ENCODE measurements at regions not wholly inside any gene's neighbourhood (a gene's known extent, or its start where the extent isn't known, plus 50 kb on each side); places are given as distances from the start of the nearest gene placed in this dataset.

GRCh38 chr11:28777126-28777525, 668.9 kb downstream of the METTL15 start:
- no peak for DNase-seq

DNA sequence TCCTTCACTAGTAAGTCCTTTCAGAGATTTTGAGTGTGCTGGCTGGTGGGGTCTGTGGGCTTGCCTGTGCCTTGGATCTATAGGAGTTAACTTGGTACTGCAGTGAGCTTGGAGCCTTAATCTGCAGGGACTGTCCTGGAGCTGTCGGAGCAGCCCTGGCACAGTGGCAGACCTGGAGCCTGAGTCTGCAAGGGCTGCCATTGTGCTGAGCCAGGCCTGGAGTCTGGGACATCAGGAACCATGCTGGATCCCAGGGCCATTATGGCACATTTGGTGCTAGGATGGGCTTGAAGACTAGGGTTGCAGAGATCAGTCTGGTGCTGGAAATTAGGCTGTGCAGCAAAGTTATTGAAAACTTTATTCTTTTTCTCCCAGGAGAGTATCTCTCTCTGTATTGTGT, 665.4 kb downstream of the METTL15 start:
- no peak for DNase-seq

DNA sequence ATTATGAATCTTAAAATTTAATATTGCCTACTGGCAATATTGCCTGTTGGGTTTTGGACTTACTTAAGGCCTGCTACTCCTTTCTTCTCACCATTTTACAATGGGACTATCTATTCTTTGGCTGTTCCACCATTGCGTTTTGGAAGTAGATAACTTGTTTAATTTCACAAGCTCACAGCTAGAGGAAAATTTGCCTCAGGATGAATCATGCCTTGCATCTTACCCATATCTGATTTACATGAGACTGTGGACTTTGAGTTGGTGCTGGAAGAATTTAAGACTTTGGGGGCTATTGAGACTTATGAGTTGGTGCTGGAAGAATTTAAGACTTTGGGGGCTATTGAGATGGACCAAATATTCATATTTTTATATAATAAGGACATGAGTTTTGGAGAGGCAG, 662.6 kb downstream of the METTL15 start:
- no peak for DNase-seq

DNA sequence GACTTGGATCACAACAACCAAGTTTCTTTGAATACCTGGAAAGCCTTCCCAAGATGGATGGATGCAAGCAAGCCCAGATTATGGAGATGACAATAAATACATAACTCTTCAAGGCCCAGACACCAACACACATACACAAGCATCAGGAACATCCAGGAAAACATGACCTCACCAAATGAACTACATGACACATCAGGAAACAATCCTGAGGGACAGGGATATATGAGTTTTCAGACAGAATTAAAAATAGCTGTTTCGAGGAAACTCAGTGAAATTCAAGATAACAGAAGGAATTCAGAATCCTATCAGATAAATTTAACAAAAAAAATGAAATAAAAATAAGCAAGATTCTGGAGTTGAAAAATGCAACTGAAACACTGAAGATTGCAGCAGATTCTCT, 659.4 kb downstream of the METTL15 start:
- DNase-seq = no peak

DNA sequence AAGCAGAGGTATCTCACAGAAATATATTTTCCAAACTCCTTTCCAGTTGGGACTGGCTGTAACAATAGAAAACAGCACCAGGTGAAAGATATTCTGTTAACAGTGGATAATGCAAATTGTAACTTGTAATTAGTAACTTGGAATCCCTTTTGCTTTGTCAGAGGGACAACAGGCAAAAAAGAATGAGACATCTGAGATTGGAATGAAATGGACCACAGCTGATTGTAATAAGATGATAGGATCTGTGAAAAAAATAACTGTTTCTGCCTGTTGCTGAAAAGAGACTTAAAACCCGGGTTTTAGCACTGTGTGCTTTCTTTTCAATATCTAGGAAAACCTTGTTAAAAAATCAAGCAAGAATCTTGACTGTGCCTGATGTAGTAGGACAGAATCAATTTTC, 655.7 kb downstream of the METTL15 start:
- DNase-seq = no peak

DNA sequence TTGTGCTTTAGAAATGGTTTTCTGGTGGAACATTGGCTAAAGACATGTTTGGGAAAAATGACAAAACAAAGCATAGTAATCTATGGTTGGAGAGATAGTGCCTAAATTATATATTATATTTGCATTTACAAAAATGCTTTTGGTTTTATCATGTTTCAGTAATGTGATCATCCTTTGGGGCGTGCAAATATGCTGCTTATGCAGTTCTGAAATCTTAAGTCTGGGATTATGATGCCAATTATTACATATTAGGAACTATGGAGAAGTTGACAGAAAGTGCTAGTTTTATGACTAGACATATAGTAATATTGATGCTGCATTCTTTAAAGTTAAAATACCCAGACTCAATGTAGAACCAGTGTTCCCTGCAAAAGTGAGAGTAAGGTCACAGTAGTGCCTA, 655.0 kb downstream of the METTL15 start:
- no peak for DNase-seq

GRCh38 chr11:28760676-28761390, 652.6 kb downstream of the METTL15 start:
- DNase-seq = no peak

- DNase-seq = no peak
These were observed 651.1 kb downstream of the METTL15 start for GRCh38 chr11:28759311-28759710.

GRCh38 chr11:28757725-28758515, 649.7 kb downstream of the METTL15 start:
- DNase-seq = no peak

GRCh38 chr11:28756977-28757376, 648.8 kb downstream of the METTL15 start:
- DNase-seq = no peak

DNA sequence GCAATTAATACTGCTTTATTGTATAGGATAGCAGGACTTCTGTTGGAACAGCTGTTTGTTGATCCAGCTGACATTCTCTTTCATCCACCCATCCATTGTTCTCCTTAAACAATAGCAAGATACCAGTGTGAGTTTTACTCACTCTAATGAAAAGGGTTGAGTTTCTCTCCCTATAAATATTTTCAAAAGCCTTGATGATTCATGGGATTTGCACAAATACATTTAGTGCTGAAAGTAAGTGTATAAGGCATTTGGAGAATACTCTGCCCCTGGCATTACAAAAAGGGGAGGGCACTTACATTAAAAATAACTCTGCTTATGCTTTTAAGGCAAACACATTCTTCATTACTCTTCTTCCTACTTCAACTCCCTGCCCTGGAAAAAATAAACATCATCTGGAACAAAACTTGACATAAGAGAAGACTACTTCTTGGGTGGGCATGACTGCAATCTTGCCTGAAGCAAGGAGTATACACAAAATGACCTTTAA, 634.9 kb downstream of the METTL15 start:
- DNase-seq = no peak

DNA sequence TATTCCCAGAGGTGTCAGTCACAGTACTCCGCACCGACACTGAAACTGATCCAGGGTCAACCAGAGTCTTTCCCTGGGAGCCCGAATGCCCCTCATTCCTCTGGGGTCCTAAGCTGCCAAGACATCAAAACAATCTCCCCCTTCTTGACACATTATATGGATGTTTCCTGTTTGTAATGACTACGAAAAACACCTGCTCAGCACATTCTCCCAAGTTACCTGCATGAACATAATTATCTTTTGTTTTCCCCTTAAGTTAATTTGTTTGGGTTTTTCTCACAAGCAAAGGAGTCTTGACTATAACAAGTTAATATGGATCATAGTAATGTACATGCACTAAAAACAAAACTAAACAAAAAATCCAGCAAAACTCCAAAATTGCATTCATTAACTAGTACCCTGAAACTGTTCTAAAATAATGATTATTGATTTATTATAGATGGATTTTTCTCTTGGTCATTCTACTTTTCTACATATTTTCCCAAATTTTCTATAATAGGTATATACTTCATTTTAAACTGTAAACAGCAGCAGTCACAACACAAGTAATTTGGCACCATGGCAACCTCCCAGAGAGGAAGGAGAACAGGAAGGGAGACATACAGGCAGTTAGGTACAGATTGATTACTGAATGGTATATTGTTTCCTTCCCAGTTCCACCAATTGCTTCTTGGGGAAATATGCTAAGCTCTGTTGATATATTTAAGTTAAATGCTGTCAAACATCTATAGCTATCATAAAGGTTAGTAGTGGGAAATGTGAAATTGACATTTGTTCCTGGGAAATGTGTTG, 631.5 kb downstream of the METTL15 start:
- no peak for DNase-seq

GRCh38 chr11:28738549-28738948, 630.4 kb downstream of the METTL15 start:
- no peak for DNase-seq

- DNase-seq = no peak
These were observed 628.1 kb downstream of the METTL15 start for GRCh38 chr11:28736256-28736655.

- no peak for DNase-seq
These were observed 627.3 kb downstream of the METTL15 start for GRCh38 chr11:28735511-28735910.

DNA sequence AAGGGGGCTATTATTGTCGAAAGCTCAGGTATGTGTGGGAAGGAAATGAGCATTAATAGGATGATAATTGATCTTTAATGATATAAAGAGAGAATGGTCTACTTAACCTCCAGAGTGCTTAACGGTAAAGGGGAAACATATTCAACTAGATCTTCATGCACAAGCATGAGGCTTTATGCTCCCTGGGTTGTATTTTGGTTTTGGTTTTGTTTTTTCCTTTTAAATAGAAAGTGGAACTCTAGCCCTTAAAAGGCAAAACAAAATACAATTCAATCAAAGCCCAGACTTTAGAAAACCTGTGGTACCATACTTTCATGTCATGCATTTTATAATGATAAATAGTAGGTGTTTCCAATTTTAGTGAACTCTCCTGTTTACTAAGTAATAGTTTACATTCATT, 622.7 kb downstream of the METTL15 start:
- no peak for DNase-seq

GRCh38 chr11:28730336-28730735, 622.1 kb downstream of the METTL15 start:
- no peak for DNase-seq

- DNase-seq = no peak
These were observed 621.2 kb downstream of the METTL15 start for GRCh38 chr11:28729339-28729738.

- DNase-seq = no peak
These were observed 620.5 kb downstream of the METTL15 start for GRCh38 chr11:28728666-28729065.

DNA sequence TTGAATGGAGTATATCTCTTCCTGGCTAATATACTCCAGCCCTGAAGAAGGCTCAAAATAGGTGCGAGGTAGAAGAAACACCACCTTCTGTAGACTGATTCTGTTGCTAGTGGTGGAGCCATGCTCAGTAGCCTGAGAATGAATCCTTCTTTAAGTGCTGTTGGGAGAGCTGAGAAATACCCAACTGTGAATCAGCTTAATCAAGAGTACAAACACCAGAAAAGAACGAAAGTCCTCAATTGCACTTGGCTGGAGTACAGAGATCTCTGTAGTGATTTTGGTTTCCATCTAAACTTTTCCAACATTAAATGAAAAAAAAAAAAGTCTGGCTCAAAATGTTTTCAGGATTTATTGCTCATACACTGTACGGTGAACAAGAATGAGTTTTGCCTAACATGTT, 619.1 kb downstream of the METTL15 start:
- DNase-seq = no peak

DNA sequence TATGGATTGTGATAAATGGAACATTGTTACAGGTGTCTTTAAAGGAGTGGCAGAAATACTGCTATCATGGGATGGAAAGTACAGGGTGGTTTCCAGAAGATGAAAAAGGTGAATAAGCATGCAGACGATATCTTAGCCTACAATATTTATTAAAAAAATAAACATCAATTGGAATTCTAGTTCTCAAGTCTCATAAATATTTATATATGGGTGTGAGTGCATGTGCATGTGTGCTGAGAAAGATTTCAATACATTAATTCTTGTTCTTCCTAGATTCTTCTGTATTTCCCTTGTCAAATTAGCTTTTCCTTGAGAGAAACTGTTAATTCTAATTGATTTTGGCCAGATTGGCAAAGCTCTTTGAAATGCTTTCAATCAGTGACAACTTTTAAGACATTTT, 618.2 kb downstream of the METTL15 start:
- DNase-seq = no peak

DNA sequence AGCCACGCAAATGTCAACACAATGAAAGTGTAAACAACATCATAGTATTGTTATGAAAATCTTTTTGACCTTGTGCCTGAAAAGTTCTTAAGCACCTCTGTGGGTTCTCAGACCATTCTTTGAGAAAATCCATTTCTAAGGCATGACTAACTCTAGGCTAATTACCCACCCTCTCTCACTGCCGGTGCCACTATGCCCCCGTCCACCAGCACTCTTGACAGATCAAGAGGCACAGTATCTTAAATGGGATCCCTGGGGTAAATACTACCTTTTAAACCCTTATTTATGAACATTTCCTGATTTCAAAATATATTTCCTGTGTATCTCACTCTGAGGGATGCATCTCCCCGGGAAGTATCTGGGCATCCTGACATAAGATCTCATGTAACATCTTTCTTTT, 607.5 kb downstream of the METTL15 start:
- no peak for DNase-seq

DNA sequence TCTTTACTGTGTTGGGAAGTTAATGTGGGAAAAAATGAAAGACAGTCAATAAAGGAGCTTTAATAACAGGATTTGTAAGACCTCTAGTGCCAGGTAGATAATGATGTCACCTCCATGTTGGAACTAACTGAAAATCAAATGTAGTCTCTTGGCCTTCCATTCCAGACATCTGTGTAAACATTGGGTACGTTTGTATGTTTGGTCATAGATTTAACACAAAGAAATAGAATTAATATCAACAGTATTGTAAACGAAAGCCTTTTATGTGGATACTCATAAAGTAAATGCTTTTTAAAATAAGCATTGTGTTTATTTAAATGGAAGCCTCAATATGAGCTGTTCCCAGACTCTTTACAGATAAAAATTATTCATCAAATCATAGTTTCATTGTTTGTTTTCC, 605.7 kb downstream of the METTL15 start:
- DNase-seq = no peak

GRCh38 chr11:28708075-28708474, 599.9 kb downstream of the METTL15 start:
- DNase-seq = no peak
